ENCODE measurements at regions not wholly inside any gene's neighbourhood (a gene's known extent, or its start where the extent isn't known, plus 50 kb on each side); places are given as distances from the start of the nearest gene placed in this dataset.

DNA sequence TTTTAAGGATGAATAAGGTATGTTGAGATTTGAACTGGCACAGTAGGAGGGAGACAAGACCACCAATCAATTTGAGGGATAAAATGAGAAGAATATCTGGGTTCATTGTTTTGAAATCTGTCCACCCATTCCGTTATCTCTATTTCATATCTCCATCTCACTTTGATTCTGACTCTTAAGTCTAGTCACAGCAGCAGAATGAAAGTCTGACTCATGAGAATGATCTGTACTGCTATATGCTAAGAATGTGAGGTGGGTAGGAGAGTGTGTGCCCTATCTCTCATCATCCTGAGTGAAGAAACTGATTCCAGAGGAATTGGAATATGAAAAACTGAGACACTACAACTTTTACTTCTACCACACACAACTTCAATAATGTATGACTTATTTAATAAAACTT lies 1994.5 kb upstream of the PIK3C3 start:
- TF ChIP-seq, protein P1, sequence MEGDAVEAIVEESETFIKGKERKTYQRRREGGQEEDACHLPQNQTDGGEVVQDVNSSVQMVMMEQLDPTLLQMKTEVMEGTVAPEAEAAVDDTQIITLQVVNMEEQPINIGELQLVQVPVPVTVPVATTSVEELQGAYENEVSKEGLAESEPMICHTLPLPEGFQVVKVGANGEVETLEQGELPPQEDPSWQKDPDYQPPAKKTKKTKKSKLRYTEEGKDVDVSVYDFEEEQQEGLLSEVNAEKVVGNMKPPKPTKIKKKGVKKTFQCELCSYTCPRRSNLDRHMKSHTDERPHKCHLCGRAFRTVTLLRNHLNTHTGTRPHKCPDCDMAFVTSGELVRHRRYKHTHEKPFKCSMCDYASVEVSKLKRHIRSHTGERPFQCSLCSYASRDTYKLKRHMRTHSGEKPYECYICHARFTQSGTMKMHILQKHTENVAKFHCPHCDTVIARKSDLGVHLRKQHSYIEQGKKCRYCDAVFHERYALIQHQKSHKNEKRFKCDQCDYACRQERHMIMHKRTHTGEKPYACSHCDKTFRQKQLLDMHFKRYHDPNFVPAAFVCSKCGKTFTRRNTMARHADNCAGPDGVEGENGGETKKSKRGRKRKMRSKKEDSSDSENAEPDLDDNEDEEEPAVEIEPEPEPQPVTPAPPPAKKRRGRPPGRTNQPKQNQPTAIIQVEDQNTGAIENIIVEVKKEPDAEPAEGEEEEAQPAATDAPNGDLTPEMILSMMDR (conservative IDR thresholded peaks at IDR 0.05; ENCODE audit: low read depth in 2 of 2), result no peak
- TF ChIP-seq CREB1 (CRISPR knock-in tag; IDR thresholded peaks at IDR 0.05; ENCODE audit: low read depth) (no peak), EZH2 (IDR thresholded peaks at IDR 0.05; ENCODE audit: low read depth, unreplicated experiment) (no peak), STAT1 (IDR thresholded peaks at IDR 0.05; ENCODE audit: unreplicated experiment) (no peak), JUNB (IDR thresholded peaks at IDR 0.05; ENCODE audit: unreplicated experiment) (no peak), EZH2phosphoT487 (IDR thresholded peaks at IDR 0.05; ENCODE audit: unreplicated experiment) (no peak), POLR2AphosphoS5 (IDR thresholded peaks at IDR 0.05; ENCODE audit: low read depth) (no peak), ZNF331 (CRISPR knock-in tag; IDR thresholded peaks at IDR 0.05; ENCODE audit: low read depth) (no peak)
- TF ChIP-seq, protein P2, sequence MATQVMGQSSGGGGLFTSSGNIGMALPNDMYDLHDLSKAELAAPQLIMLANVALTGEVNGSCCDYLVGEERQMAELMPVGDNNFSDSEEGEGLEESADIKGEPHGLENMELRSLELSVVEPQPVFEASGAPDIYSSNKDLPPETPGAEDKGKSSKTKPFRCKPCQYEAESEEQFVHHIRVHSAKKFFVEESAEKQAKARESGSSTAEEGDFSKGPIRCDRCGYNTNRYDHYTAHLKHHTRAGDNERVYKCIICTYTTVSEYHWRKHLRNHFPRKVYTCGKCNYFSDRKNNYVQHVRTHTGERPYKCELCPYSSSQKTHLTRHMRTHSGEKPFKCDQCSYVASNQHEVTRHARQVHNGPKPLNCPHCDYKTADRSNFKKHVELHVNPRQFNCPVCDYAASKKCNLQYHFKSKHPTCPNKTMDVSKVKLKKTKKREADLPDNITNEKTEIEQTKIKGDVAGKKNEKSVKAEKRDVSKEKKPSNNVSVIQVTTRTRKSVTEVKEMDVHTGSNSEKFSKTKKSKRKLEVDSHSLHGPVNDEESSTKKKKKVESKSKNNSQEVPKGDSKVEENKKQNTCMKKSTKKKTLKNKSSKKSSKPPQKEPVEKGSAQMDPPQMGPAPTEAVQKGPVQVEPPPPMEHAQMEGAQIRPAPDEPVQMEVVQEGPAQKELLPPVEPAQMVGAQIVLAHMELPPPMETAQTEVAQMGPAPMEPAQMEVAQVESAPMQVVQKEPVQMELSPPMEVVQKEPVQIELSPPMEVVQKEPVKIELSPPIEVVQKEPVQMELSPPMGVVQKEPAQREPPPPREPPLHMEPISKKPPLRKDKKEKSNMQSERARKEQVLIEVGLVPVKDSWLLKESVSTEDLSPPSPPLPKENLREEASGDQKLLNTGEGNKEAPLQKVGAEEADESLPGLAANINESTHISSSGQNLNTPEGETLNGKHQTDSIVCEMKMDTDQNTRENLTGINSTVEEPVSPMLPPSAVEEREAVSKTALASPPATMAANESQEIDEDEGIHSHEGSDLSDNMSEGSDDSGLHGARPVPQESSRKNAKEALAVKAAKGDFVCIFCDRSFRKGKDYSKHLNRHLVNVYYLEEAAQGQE (IDR thresholded peaks at IDR 0.05; ENCODE audit: unreplicated experiment), result no peak
- TF ChIP-seq, protein P3, sequence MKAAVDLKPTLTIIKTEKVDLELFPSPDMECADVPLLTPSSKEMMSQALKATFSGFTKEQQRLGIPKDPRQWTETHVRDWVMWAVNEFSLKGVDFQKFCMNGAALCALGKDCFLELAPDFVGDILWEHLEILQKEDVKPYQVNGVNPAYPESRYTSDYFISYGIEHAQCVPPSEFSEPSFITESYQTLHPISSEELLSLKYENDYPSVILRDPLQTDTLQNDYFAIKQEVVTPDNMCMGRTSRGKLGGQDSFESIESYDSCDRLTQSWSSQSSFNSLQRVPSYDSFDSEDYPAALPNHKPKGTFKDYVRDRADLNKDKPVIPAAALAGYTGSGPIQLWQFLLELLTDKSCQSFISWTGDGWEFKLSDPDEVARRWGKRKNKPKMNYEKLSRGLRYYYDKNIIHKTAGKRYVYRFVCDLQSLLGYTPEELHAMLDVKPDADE (IDR thresholded peaks at IDR 0.05), result no peak

Measured in GM23338 (cell line).